ENCODE measurements at regions not wholly inside any gene's neighbourhood (a gene's known extent, or its start where the extent isn't known, plus 50 kb on each side); places are given as distances from the start of the nearest gene placed in this dataset.

- TF ChIP-seq, protein P1, sequence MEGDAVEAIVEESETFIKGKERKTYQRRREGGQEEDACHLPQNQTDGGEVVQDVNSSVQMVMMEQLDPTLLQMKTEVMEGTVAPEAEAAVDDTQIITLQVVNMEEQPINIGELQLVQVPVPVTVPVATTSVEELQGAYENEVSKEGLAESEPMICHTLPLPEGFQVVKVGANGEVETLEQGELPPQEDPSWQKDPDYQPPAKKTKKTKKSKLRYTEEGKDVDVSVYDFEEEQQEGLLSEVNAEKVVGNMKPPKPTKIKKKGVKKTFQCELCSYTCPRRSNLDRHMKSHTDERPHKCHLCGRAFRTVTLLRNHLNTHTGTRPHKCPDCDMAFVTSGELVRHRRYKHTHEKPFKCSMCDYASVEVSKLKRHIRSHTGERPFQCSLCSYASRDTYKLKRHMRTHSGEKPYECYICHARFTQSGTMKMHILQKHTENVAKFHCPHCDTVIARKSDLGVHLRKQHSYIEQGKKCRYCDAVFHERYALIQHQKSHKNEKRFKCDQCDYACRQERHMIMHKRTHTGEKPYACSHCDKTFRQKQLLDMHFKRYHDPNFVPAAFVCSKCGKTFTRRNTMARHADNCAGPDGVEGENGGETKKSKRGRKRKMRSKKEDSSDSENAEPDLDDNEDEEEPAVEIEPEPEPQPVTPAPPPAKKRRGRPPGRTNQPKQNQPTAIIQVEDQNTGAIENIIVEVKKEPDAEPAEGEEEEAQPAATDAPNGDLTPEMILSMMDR (IDR thresholded peaks at IDR 0.05; ENCODE audit: partially characterized antibody, unreplicated experiment) = no peak
- H3K4me3 Mint-ChIP-seq (ENCODE audit: unreplicated experiment) = no peak overlapping the region
- no peaks in the 10 kb centered on the region for H3K36me3 Mint-ChIP-seq (ENCODE audit: unreplicated experiment)
- no peak overlapping the region for H3K27ac Mint-ChIP-seq (ENCODE audit: unreplicated experiment)
- no peak for DNase-seq
- H3K4me1 Mint-ChIP-seq (ENCODE audit: low read depth, unreplicated experiment) = no peaks in the 10 kb centered on the region
- no peaks in the 10 kb centered on the region for H3K9me3 Mint-ChIP-seq (ENCODE audit: unreplicated experiment)
- no peaks in the 10 kb centered on the region for H3K27me3 Mint-ChIP-seq (ENCODE audit: unreplicated experiment)
Measured at GRCh38 chr19:34051255-34051654, 121.0 kb upstream of the LSM14A start.

DNA sequence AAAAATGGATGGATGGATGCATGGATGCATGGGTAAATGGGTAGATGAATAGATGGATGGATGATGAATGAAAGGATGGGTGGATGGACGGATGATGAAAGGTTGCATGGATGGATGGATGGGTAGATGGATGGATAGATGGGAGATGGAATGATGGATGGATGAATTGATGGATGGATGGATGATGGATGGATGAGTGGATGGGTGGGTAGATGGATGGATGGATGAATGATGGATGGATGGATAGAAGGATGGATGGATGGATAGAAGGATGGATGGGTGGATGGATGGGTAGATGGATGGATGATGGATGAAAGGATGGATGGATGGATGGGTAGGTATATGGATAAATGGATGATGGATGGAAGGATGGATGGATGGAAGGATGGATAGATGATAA is 115.1 kb upstream of the LSM14A start:
- H3K36me3 Mint-ChIP-seq (ENCODE audit: unreplicated experiment) = no peaks in the 10 kb centered on the region
- no peaks in the 10 kb centered on the region for H3K9me3 Mint-ChIP-seq (ENCODE audit: unreplicated experiment)
- H3K4me3 Mint-ChIP-seq (ENCODE audit: unreplicated experiment) = no peak overlapping the region
- H3K27ac Mint-ChIP-seq (ENCODE audit: unreplicated experiment) = no peak overlapping the region
- TF ChIP-seq, protein P1 (IDR thresholded peaks at IDR 0.05; ENCODE audit: partially characterized antibody, unreplicated experiment) = no peak
- no peaks in the 10 kb centered on the region for H3K27me3 Mint-ChIP-seq (ENCODE audit: unreplicated experiment)
- no peaks in the 10 kb centered on the region for H3K4me1 Mint-ChIP-seq (ENCODE audit: low read depth, unreplicated experiment)
- DNase-seq = no peak

DNA sequence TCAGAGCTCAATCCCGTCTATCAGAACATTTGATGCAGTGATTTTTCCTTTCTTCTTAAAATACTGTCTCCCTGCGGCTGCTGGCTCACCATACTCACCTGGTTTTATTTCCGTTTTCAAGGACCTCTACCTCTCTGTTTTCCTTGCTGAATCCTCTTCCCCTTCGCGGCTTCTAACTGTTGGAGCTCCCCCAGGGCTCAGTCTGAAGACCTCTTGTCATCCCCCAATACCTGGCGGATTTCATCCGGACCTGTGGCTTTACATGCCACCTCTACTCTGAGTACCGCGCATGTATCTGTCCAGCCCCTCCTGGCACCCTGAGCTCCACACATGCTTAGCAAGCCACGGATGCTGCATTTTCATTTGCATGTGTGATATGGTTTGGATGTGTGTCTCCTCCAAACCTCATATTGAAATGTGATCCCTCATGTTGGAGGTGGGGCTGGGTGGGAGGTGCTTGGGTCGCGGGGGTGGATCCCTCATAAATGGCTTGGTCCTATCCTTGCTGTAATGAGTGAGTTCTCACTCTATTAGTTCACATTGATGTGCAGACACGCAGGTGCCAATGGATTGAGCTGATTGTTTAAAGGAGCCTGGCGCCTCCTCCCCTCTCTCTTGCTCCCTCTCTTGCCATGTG is 106.2 kb upstream of the LSM14A start:
- no peak for DNase-seq
- Mint-ChIP-seq H3K4me1 (ENCODE audit: low read depth, unreplicated experiment) (no peaks in the 10 kb centered on the region), H3K27ac (ENCODE audit: unreplicated experiment) (no peak overlapping the region), H3K4me3 (ENCODE audit: unreplicated experiment) (no peak overlapping the region), H3K27me3 (ENCODE audit: unreplicated experiment) (no peaks in the 10 kb centered on the region), H3K9me3 (ENCODE audit: unreplicated experiment) (no peaks in the 10 kb centered on the region), H3K36me3 (ENCODE audit: unreplicated experiment) (no peaks in the 10 kb centered on the region)
- TF ChIP-seq, protein P1 (IDR thresholded peaks at IDR 0.05; ENCODE audit: partially characterized antibody, unreplicated experiment) = no peak

DNA sequence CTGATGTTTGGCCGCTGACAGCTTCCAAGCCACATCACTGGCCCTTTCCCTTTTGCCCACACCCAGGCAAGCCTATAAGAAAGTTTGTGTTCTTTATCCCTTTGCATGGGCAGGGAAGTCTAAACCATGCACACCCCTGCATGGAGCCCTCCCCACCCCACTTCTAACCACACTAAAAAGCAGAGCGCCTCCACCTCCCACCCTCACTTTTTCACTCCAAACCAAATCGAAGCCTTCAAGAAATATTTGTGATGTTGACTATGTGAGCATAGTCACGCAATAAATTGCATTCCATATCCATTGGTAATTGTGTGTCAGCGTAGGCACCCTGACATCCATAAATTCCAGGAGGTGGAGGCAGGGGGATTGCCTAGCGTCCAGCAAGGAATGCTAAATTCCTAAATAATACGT is 104.4 kb upstream of the LSM14A start:
- Mint-ChIP-seq H3K4me1 (ENCODE audit: low read depth, unreplicated experiment) (no peaks in the 10 kb centered on the region), H3K36me3 (ENCODE audit: unreplicated experiment) (no peaks in the 10 kb centered on the region), H3K27me3 (ENCODE audit: unreplicated experiment) (no peaks in the 10 kb centered on the region), H3K4me3 (ENCODE audit: unreplicated experiment) (no peak overlapping the region), H3K9me3 (ENCODE audit: unreplicated experiment) (no peaks in the 10 kb centered on the region), H3K27ac (ENCODE audit: unreplicated experiment) (no peak overlapping the region)
- no peak for DNase-seq
- TF ChIP-seq, protein P1 (IDR thresholded peaks at IDR 0.05; ENCODE audit: partially characterized antibody, unreplicated experiment) = no peak

- Mint-ChIP-seq H3K27me3 (ENCODE audit: unreplicated experiment) (no peaks in the 10 kb centered on the region), H3K4me1 (ENCODE audit: low read depth, unreplicated experiment) (no peaks in the 10 kb centered on the region), H3K4me3 (ENCODE audit: unreplicated experiment) (no peak overlapping the region), H3K27ac (ENCODE audit: unreplicated experiment) (no peak overlapping the region), H3K9me3 (ENCODE audit: unreplicated experiment) (peaks cover 1% of the 10 kb centered on the region), H3K36me3 (ENCODE audit: unreplicated experiment) (no peaks in the 10 kb centered on the region)
- TF ChIP-seq, protein P1 (IDR thresholded peaks at IDR 0.05; ENCODE audit: partially characterized antibody, unreplicated experiment) = no peak
- DNase-seq = no peak
Measured at GRCh38 chr19:34075661-34076091, 96.6 kb upstream of the LSM14A start.
